22Rv1 (cell line): ENCODE measurements at regions not wholly inside any gene's neighbourhood (a gene's known extent, or its start where the extent isn't known, plus 50 kb on each side); places are given as distances from the start of the nearest gene placed in this dataset.

Source experiments
- ZFX ChIP-seq: fragments of 450-650 bp; IDR thresholded peaks from 2 replicates; pipeline ENCODE4 v1.6.1; 2017; ENCODE audit warnings: antibody characterized with exemption, borderline replicate concordance
- TF ChIP-seq, protein P1 (sequence below): fragments of 450-650 bp; IDR thresholded peaks from 2 replicates; pipeline ENCODE4 v1.5.1; 2017; ENCODE audit warnings: mild to moderate bottlenecking

DNA sequence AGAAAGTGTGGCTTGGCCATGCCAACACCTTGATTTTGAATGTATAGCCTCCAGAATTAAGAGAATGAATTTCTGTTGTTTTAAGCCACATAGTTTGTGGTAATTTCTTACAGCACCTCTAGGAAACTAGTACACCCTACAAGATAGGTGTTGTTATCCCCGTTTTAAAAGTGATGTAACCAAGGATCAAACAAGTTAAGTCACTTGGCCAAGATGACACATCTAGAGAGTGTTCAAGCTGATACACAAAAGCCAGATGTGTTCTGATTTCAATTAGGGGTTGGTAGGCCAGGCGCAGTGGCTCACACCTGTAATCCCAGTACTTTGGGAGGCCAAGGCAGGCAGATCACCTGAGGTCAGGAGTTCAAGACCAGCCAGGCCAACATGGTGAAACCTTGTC is 396.5 kb upstream of the SOX9 start:
- TF ChIP-seq, protein P1, sequence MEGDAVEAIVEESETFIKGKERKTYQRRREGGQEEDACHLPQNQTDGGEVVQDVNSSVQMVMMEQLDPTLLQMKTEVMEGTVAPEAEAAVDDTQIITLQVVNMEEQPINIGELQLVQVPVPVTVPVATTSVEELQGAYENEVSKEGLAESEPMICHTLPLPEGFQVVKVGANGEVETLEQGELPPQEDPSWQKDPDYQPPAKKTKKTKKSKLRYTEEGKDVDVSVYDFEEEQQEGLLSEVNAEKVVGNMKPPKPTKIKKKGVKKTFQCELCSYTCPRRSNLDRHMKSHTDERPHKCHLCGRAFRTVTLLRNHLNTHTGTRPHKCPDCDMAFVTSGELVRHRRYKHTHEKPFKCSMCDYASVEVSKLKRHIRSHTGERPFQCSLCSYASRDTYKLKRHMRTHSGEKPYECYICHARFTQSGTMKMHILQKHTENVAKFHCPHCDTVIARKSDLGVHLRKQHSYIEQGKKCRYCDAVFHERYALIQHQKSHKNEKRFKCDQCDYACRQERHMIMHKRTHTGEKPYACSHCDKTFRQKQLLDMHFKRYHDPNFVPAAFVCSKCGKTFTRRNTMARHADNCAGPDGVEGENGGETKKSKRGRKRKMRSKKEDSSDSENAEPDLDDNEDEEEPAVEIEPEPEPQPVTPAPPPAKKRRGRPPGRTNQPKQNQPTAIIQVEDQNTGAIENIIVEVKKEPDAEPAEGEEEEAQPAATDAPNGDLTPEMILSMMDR = no peak
- TF ChIP-seq ZFX = no peak
